HG02759 (cell line): ENCODE measurements at regions not wholly inside any gene's neighbourhood (a gene's known extent, or its start where the extent isn't known, plus 50 kb on each side); places are given as distances from the start of the nearest gene placed in this dataset.

Source experiments
- ATAC-seq: cut with Tn5 transposase; IDR thresholded peaks from one replicate; pipeline ENCODE4 v1.9.1; 2021; ENCODE audit warnings: mild to moderate bottlenecking, moderate library complexity; ENCODE audit not compliant: unreplicated experiment

- ATAC-seq = no peak
Measured at GRCh38 chr15:91549581-91549980, 303.9 kb upstream of the SLCO3A1 start.

GRCh38 chr15:91552555-91552954 lies 301.0 kb upstream of the SLCO3A1 start:
- no peak for ATAC-seq

GRCh38 chr15:91553196-91553854 lies 300.2 kb upstream of the SLCO3A1 start:
- no peak for ATAC-seq

GRCh38 chr15:91555312-91555711 lies 298.2 kb upstream of the SLCO3A1 start:
- ATAC-seq = no peak

- no peak for ATAC-seq
Measured at GRCh38 chr15:91556926-91557325, 296.6 kb upstream of the SLCO3A1 start.

GRCh38 chr15:91559066-91559465 lies 294.4 kb upstream of the SLCO3A1 start:
- ATAC-seq = no peak

- no peak for ATAC-seq
Measured at GRCh38 chr15:91561371-91562100, 292.0 kb upstream of the SLCO3A1 start.

- no peak for ATAC-seq
Measured at GRCh38 chr15:91562698-91563097, 290.8 kb upstream of the SLCO3A1 start.

- ATAC-seq = no peak
Measured at GRCh38 chr15:91564631-91565030, 288.9 kb upstream of the SLCO3A1 start.

GRCh38 chr15:91566141-91566540 lies 287.4 kb upstream of the SLCO3A1 start:
- ATAC-seq = no peak

- ATAC-seq = no peak
Measured at GRCh38 chr15:91568036-91568435, 285.5 kb upstream of the SLCO3A1 start.

GRCh38 chr15:91572110-91572509 lies 281.4 kb upstream of the SLCO3A1 start:
- no peak for ATAC-seq

- ATAC-seq = no peak
Measured at GRCh38 chr15:91576096-91576495, 277.4 kb upstream of the SLCO3A1 start.

GRCh38 chr15:91578511-91578910 lies 275.0 kb upstream of the SLCO3A1 start:
- ATAC-seq = no peak

- ATAC-seq = no peak
Measured at GRCh38 chr15:91584895-91585294, 268.6 kb upstream of the SLCO3A1 start.

GRCh38 chr15:91586560-91586959 lies 266.9 kb upstream of the SLCO3A1 start:
- no peak for ATAC-seq

- ATAC-seq = no peak
Measured at GRCh38 chr15:91589360-91589759, 264.1 kb upstream of the SLCO3A1 start.

- no peak for ATAC-seq
Measured at GRCh38 chr15:91592567-91592966, 260.9 kb upstream of the SLCO3A1 start.

GRCh38 chr15:91593067-91593466 lies 260.4 kb upstream of the SLCO3A1 start:
- ATAC-seq = no peak

GRCh38 chr15:91593653-91594052 lies 259.9 kb upstream of the SLCO3A1 start:
- ATAC-seq = no peak

GRCh38 chr15:91599261-91599660 lies 254.2 kb upstream of the SLCO3A1 start:
- ATAC-seq = no peak

- ATAC-seq = no peak
Measured at GRCh38 chr15:91603384-91604080, 250.0 kb upstream of the SLCO3A1 start.
